ENCODE measurements at regions not wholly inside any gene's neighbourhood (a gene's known extent, or its start where the extent isn't known, plus 50 kb on each side); places are given as distances from the start of the nearest gene placed in this dataset.

DNA sequence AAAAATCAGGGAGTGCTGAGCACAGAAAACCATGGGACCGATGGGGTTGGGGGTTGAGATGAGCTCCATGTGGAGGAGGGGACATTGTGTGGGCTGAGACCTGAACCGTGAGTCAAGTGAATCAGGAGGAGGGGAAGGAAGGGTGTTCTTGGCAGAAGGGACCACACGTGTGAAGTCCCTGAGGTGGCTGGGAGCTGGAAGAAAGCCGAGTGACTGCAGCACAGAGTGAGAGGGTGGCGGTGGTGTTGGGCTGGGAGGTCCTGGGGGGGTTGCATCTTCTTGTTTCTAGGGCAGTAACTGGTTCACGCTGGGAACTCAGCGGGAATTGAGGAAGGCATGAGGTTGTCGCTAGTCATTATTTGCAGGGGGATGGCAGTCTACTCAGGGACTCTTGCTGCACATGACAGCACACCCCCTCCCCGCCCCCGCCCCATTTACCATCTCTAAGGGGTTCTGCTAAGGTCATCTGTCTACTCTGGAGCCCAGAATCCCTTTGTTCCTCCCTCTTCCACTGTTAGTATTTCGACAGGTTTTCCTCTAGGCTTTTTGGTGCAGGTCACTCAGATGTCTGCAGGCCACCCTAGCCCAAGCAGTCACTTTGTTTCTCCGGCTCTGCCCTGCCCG lies 254.3 kb downstream of the TLE3 start:
- TF ChIP-seq POLR2A (IDR thresholded peaks at IDR 0.05) (no peak), POLR2AphosphoS5 (IDR thresholded peaks at IDR 0.05) (no peak)
- TF ChIP-seq, protein P1, sequence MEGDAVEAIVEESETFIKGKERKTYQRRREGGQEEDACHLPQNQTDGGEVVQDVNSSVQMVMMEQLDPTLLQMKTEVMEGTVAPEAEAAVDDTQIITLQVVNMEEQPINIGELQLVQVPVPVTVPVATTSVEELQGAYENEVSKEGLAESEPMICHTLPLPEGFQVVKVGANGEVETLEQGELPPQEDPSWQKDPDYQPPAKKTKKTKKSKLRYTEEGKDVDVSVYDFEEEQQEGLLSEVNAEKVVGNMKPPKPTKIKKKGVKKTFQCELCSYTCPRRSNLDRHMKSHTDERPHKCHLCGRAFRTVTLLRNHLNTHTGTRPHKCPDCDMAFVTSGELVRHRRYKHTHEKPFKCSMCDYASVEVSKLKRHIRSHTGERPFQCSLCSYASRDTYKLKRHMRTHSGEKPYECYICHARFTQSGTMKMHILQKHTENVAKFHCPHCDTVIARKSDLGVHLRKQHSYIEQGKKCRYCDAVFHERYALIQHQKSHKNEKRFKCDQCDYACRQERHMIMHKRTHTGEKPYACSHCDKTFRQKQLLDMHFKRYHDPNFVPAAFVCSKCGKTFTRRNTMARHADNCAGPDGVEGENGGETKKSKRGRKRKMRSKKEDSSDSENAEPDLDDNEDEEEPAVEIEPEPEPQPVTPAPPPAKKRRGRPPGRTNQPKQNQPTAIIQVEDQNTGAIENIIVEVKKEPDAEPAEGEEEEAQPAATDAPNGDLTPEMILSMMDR (IDR thresholded peaks at IDR 0.05): no peak

Data from prostate gland (tissue), 2 donors.